Stimulated activated CD4-positive, alpha-beta T cell treated with anti-CD3 and anti-CD28 coated beads, Interleukin-15, amount 100 ng/mL, for 24 hours (primary cell): ENCODE measurements at regions not wholly inside any gene's neighbourhood (a gene's known extent, or its start where the extent isn't known, plus 50 kb on each side); places are given as distances from the start of the nearest gene placed in this dataset.
"Not testable (repeated sequence)": the region's sequence is repeated elsewhere in the genome, so short reads cannot be mapped to it uniquely, and the experiment has no call there.

ENCODE experiments used
- DNase-seq: peaks from one replicate; pipeline ENCODE4 v3.0.0-alpha.2; 2020

- peak; percentile 36 for DNase-seq
Observed at GRCh38 chr16:26665166-26665939, 401.4 kb upstream of the C16orf82 start.

DNA sequence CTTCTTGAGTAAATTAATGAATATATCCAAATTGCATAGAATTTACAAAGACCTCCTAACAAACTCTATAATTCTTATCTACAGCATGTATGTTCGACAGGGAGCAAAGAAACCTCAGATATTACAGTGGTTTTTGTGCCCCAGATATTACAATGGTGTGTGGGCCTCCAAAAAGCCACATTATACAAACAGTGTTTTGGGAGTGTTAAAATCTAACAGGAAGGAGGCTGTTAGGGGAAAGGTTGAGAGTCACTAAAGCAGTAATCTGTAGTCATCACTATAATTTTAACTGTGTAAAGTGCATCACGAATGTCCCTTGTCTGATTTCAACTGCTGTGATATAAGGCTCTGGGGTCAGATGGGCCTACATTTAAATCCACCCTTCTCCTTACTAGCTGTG, 400.2 kb upstream of the C16orf82 start:
- no peak for DNase-seq

GRCh38 chr16:26667307-26667706, 399.4 kb upstream of the C16orf82 start:
- no peak for DNase-seq

DNA sequence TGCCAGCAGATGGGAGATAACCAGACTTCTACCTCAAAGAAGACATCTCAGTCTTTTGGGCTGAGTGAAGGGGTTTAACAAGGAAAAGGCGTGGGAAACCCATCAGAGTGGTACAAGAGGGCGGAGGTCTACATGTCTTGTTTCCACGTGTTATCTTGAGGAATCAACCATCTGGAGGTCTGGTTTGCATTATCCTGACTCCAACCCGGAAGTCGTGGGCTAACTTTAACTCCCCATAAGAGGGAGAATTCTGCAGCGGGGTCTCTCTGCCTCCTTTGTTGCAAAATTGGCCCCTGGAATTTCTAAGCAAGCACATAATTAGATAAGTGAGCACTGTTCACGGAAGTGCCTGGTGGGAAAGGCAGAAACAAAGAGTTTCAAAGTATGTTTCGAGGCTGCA, 398.7 kb upstream of the C16orf82 start:
- no peak for DNase-seq

GRCh38 chr16:26672206-26672605, 394.5 kb upstream of the C16orf82 start:
- peak; percentile 67 for DNase-seq

- no peak for DNase-seq
Observed at GRCh38 chr16:26673011-26673410, 393.7 kb upstream of the C16orf82 start.

DNA sequence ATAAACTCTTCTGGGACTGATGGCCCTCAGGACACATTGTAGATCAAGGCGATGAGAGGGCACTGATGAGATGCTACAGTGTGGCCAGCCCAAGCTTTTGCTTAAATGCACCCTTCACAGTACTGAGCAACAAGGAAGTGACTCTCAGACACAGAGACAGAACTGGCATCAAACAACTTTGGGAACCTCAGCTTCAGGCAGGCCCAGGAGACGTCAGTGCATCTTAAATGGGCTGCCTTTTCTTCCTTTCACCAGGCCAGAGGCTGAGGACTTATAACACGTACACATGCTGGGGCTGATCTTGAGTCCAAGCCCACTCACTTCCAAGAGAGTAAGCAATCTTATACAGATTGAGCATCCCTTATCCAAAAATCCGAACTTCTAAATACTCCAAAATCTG, 386.1 kb upstream of the C16orf82 start:
- DNase-seq = no peak

DNA sequence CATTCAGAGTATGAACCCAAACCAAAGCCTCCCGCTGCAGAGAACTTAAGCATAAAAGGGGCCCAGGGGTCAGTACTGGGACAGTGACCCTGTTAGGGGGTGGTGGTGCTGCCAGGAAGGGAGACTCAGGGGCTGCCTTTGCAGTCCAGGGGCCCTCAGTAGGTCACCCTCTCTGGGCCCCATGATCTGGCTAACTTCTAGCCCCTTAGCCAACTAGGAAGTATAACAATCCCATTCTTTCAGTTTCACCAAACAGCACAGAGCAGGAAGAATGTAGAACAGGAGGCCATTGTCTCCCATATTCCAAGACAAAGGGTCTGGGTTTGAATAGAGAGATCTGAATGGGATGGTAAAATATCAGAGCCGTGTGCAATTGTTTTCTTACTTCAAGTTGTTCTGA, 378.6 kb upstream of the C16orf82 start:
- DNase-seq = no peak

GRCh38 chr16:26688699-26689098, 378.0 kb upstream of the C16orf82 start:
- no peak for DNase-seq

DNA sequence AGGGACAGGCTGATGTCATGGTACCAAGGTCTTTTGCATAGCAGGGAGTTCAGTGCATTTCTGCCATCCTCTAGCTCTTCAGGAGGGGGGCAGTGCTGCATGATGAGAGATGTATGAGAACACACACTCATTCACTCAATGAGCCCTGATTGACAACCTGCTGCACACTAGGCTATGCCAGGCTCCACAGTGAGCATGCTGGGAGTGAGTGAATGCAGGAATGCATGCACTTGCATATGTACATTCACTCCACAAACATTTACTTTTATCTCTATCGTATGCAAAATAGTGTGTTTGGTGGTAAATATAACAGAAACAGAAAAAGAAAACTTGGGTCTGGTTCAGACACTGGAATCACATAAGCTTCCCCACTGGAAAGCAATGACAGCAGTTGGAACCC, 374.1 kb upstream of the C16orf82 start:
- DNase-seq = no peak

DNA sequence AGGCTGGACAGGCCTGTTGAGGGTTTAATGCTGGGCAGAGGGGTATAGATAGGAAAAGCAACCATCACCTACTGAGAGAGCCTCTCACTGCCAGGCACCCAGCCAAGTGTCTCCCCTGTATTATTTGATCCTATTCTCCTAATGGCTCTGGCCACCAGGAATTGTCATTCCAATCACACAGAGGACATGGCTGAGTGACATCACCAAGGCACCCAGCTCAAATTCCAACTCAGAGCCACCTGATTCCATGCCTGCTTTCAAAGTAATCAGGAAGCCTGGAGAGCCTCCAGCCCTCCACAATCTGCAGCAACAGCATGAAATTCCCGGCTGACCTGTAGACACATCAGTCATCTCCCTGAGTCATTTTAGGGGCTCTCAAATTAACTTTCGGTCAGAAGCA, 368.9 kb upstream of the C16orf82 start:
- DNase-seq = no peak

GRCh38 chr16:26700250-26700649, 366.5 kb upstream of the C16orf82 start:
- no peak for DNase-seq

DNA sequence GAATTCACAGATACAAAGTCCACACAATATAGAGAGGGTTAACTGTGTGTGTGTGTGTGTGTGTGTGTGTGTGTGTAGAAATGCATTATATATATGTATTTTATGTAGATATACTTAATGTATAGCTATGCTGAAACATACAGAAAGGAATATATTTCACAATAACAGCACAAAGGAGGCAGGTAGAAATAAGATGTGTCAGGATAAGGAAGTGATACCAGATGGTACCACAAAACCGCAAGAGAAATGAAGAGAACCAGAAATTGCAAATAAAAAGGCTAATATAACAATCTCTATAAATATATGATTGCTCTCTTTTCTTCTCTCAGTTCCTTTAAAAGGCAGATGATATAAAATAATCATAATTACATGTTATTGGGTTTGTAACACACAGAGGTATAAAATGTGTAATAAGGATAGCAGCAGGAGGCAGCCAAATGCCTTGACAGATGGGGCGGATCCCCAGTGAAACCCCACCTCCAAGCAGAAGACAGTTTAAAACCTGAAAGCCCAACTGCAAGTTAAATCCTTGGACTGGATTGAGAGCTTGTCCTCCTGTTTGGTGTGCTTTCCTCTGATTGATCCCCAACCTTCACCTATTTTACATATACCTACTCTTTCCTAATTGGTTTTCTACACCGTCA, 365.4 kb upstream of the C16orf82 start:
- DNase-seq = no peak

DNA sequence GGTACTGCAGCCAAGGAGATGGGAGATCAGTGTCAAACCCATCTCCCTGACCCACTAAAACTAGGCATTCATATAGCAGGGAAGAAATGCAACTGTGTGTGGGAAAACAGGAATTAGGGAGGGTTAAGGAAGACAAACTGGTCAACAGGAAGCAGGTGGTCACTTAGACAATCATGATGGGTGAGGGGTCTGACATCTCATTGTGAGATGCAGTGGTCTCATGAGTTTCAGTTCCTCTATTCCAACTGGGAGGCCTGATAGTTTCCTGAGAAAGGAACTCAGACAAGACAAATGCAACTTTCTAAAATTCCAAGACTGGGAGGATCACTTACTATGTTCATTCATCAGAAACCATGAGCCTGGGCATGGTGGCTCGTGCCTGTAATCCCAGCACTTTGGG, 361.4 kb upstream of the C16orf82 start:
- DNase-seq = no peak

- DNase-seq = no peak
Observed at GRCh38 chr16:26708428-26708827, 358.3 kb upstream of the C16orf82 start.

- no peak for DNase-seq
Observed at GRCh38 chr16:26709175-26709574, 357.6 kb upstream of the C16orf82 start.

DNA sequence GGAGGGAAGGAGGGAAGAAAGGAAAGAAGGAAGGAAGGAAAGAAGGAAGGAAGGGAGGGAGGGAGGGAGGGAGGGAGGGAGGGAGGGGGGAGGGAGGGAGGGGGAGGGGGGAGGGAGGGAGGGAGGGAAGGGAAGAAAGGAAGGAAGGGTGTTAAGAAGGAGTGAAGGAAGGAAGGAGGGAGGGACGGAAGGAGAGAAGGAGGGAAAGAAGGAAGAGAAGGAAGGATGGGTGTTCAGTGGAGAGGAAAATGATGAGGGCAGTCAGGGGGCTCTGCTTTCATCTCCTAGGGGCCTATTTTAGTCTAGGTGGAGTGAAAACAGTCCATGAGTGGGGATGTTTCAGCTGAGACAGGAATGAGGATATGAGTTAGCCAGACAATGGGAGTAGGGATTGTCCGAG, 357.0 kb upstream of the C16orf82 start:
- no peak for DNase-seq

- no peak for DNase-seq
Observed at GRCh38 chr16:26710450-26710849, 356.3 kb upstream of the C16orf82 start.

GRCh38 chr16:26712876-26713275, 353.9 kb upstream of the C16orf82 start:
- no peak for DNase-seq

- no peak for DNase-seq
Observed at GRCh38 chr16:26715969-26716368, 350.8 kb upstream of the C16orf82 start.

DNA sequence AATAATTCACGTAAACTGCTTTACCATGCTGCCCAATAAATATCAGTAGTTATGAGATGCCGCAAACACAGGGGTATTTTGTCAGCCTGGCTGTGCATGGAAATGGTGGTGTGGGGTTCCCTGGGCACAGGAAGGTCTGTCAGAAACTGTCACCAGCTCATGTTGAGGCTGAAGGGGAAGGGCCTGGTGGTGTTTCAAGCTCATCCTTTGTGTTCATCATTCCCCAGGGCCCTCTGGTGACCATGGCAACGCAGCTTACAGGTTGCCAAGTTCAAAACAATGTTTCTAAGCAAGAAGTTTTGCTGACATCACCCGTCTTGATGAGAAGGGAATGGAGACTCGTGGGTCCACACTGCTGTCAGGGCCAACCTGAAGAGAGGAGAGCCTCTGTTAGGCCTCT, 348.9 kb upstream of the C16orf82 start:
- no peak for DNase-seq

GRCh38 chr16:26721290-26721689, 345.4 kb upstream of the C16orf82 start:
- DNase-seq = no peak

DNA sequence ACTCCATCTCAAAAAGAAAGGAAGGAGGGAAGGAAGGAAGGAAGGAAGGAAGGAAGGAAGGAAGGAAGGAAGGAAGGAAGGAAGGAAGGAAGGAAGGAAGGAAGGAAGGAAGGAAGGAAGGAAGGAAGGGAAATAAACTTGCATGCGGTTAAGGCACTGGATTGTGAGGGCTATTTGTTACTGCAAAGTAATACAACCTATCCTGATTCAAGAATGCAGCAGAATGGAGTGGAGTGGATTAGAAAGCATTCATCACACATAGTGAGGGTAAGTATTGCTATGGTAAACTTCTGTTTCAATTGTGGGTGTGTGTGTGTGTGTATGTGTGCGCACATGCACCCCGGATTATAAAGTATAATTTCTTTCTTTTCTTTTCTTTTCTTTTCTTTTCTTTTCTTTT, 344.8 kb upstream of the C16orf82 start:
- not testable (repeated sequence) for DNase-seq

DNA sequence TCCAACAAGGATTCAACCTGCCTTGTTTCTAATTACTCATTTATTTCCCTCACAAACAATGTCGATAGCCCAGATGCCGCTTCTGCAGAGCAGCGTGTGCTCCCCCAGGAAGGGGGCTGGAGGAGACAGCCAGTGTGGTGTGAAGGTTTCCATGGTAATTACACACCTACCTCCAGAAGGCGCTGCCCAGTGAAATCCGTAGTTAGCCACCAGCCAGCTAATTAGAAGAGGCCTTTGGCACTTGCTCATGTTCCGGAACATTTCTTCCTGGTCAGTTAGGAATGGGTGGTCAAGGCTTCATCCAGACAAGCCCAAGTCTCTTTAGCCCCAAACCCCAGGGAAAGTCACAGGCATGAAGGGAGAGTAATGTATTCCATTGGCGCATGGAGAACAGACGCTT, 342.5 kb upstream of the C16orf82 start:
- no peak for DNase-seq

DNA sequence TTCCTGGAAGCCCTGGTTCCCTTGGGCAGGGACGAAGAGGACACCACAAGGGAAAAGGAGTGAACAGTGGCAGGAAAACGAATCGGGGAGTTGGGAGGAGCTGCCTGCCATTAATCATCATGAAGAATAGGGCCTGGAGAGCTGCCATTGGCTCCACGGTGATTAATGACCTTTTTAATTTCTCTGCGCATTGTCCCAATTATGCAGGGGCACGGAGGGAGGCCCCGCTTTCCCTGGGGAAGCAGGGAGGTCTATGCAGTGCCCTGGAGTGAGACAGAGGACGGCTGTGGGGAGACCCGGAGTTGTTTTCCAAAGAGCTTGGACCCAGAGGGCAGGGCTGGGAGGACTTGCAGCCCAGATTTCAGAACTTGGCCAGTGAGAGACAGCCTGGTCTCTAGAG, 338.9 kb upstream of the C16orf82 start:
- no peak for DNase-seq
